ENCODE measurements at regions not wholly inside any gene's neighbourhood (a gene's known extent, or its start where the extent isn't known, plus 50 kb on each side); places are given as distances from the start of the nearest gene placed in this dataset.

DNA sequence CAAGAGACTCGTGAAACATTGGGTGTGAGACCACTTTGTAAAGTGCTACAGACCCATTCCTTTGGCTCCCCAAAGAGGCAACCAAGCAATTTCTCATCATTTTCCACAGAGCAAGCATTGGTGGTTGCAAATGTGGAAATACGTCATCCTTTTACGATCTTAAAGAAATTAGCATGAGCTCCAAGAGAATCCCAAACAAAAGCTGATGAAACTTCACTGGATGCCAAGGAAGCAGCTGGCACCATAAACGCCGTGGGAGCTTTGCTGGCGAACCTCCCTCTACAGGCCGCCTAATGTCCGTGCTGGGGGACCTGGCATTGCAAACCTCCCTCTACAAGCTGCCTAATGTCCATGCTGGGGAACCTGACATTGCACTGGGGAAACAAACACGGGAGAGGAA, 432.4 kb downstream of the ACTL7B start:
- H3K4me1 ChIP-seq (ENCODE audit: insufficient read depth, low read length), result no peaks in the 10 kb centered on the region
- ChIA-PET POLR2A (no interaction called here), CTCF (ENCODE audit: low intra/inter-chr PET ratio, low total read pairs) (no interaction called here)
- no peak overlapping the region for H3K27ac ChIP-seq (ENCODE audit: extremely low read length, insufficient read depth, low read length)
- no peak overlapping the region for H3K9ac ChIP-seq (ENCODE audit: insufficient read depth, low read depth, low read length)
- TF ChIP-seq MYC (CRISPR knock-in tag; IDR thresholded peaks at IDR 0.05; ENCODE audit: borderline replicate concordance), result no peak
- TF ChIP-seq HHEX (CRISPR knock-in tag; IDR thresholded peaks at IDR 0.05), result no peak
- TF ChIP-seq RFX1 (IDR thresholded peaks at IDR 0.05), result no peak
- TF ChIP-seq ZNF549 (CRISPR knock-in tag; IDR thresholded peaks at IDR 0.05), result no peak
- TF ChIP-seq, protein P1, sequence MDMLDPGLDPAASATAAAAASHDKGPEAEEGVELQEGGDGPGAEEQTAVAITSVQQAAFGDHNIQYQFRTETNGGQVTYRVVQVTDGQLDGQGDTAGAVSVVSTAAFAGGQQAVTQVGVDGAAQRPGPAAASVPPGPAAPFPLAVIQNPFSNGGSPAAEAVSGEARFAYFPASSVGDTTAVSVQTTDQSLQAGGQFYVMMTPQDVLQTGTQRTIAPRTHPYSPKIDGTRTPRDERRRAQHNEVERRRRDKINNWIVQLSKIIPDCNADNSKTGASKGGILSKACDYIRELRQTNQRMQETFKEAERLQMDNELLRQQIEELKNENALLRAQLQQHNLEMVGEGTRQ (IDR thresholded peaks at IDR 0.05; ENCODE audit: low read depth, low read length), result no peak
- TF ChIP-seq, protein P1 (CRISPR knock-in tag; IDR thresholded peaks at IDR 0.05; ENCODE audit: borderline replicate concordance), result no peak
- TF ChIP-seq ZNF619 (CRISPR knock-in tag; IDR thresholded peaks at IDR 0.05), result no peak
- TF ChIP-seq, protein P2, sequence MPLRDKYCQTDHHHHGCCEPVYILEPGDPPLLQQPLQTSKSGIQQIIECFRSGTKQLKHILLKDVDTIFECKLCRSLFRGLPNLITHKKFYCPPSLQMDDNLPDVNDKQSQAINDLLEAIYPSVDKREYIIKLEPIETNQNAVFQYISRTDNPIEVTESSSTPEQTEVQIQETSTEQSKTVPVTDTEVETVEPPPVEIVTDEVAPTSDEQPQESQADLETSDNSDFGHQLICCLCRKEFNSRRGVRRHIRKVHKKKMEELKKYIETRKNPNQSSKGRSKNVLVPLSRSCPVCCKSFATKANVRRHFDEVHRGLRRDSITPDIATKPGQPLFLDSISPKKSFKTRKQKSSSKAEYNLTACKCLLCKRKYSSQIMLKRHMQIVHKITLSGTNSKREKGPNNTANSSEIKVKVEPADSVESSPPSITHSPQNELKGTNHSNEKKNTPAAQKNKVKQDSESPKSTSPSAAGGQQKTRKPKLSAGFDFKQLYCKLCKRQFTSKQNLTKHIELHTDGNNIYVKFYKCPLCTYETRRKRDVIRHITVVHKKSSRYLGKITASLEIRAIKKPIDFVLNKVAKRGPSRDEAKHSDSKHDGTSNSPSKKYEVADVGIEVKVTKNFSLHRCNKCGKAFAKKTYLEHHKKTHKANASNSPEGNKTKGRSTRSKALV (CRISPR knock-in tag; IDR thresholded peaks at IDR 0.05), result no peak
- no peak for TF ChIP-seq TP53 (CRISPR knock-in tag; conservative IDR thresholded peaks at IDR 0.05)
- no peak for TF ChIP-seq NCOA5 (CRISPR knock-in tag; IDR thresholded peaks at IDR 0.05)
- no peak for TF ChIP-seq ZSCAN21 (CRISPR knock-in tag; IDR thresholded peaks at IDR 0.05; ENCODE audit: borderline replicate concordance)
- TF ChIP-seq, protein P3, sequence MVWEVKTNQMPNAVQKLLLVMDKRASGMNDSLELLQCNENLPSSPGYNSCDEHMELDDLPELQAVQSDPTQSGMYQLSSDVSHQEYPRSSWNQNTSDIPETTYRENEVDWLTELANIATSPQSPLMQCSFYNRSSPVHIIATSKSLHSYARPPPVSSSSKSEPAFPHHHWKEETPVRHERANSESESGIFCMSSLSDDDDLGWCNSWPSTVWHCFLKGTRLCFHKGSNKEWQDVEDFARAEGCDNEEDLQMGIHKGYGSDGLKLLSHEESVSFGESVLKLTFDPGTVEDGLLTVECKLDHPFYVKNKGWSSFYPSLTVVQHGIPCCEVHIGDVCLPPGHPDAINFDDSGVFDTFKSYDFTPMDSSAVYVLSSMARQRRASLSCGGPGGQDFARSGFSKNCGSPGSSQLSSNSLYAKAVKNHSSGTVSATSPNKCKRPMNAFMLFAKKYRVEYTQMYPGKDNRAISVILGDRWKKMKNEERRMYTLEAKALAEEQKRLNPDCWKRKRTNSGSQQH (CRISPR knock-in tag; IDR thresholded peaks at IDR 0.05; ENCODE audit: low read depth), result no peak
- TF ChIP-seq ADNP (CRISPR knock-in tag; IDR thresholded peaks at IDR 0.05), result no peak
- TF ChIP-seq CENPT (CRISPR knock-in tag; IDR thresholded peaks at IDR 0.05; ENCODE audit: low read depth), result no peak
- no peak for TF ChIP-seq ZFP36L2 (CRISPR knock-in tag; IDR thresholded peaks at IDR 0.05)
- no peak for TF ChIP-seq ZNF614 (CRISPR knock-in tag; IDR thresholded peaks at IDR 0.05; ENCODE audit: borderline replicate concordance)
- TF ChIP-seq, protein P4, sequence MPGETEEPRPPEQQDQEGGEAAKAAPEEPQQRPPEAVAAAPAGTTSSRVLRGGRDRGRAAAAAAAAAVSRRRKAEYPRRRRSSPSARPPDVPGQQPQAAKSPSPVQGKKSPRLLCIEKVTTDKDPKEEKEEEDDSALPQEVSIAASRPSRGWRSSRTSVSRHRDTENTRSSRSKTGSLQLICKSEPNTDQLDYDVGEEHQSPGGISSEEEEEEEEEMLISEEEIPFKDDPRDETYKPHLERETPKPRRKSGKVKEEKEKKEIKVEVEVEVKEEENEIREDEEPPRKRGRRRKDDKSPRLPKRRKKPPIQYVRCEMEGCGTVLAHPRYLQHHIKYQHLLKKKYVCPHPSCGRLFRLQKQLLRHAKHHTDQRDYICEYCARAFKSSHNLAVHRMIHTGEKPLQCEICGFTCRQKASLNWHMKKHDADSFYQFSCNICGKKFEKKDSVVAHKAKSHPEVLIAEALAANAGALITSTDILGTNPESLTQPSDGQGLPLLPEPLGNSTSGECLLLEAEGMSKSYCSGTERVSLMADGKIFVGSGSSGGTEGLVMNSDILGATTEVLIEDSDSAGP (CRISPR knock-in tag; IDR thresholded peaks at IDR 0.05; ENCODE audit: borderline replicate concordance), result no peak
- no peak for TF ChIP-seq ZBTB7B (CRISPR knock-in tag; IDR thresholded peaks at IDR 0.05)
- TF ChIP-seq NFIC (IDR thresholded peaks at IDR 0.05; ENCODE audit: low read length), result no peak
- intact Hi-C loops (cut with micrococcal nuclease; ENCODE audit: unreplicated experiment), result no loop called here
- H2AFZ ChIP-seq (ENCODE audit: low read length), result no peak overlapping the region
- in situ Hi-C loops (cut with HindIII; ENCODE audit: extremely low pct_ligation_motif_present, low pct_unique_long_range_greater_than_20kb), result no loop called here
- WGBS (ENCODE audit: low lambda C conversion rate), result 58% methylated on average over 8 of the region's 9 CpGs
- ATAC-seq, result no peak
- no peaks in the 10 kb centered on the region for H3K27me3 ChIP-seq (ENCODE audit: control insufficient read depth in 1 of 2, insufficient read depth in 2 of 2, low read length in 2 of 2)
- H3K36me3 ChIP-seq (replicated peaks in 1 of 2; ENCODE audit: control insufficient read depth in 1 of 2, insufficient read depth in 2 of 2, low read length in 2 of 2), result no peaks in the 10 kb centered on the region
- H3K4me2 ChIP-seq (ENCODE audit: low read depth, low read length), result no peak overlapping the region
- BruUV-seq (replicated peaks), result no TSS peak
- no peaks in the 10 kb centered on the region for H3K9me3 ChIP-seq (ENCODE audit: low read length)
- no peaks in the 10 kb centered on the region for H4K20me1 ChIP-seq (ENCODE audit: insufficient read depth, low read length)
- no peak overlapping the region for H3K4me3 ChIP-seq (replicated peaks in 1 of 3; ENCODE audit: insufficient read depth in 1 of 3, low read depth in 2 of 3, low read length in 3 of 3)
- DNase-seq (ENCODE audit: low spot score), result no peak
- no peaks in the 10 kb centered on the region for H3K79me2 ChIP-seq (ENCODE audit: insufficient read depth, low read length)
- no peak for FAIRE-seq

All from HepG2 (cell line).